ENCODE measurements at regions not wholly inside any gene's neighbourhood (a gene's known extent, or its start where the extent isn't known, plus 50 kb on each side); places are given as distances from the start of the nearest gene placed in this dataset.
A peak's percentile ranks its signal among the peaks of the same experiment; 100 is the strongest.

- H3K9me3 Mint-ChIP-seq: peaks cover 6% of the 10 kb centered on the region
- H3K27ac Mint-ChIP-seq: no peak overlapping the region
- no peak for DNase-seq (ENCODE audit: low spot score in 2 of 2, unreplicated experiment in 2 of 2)
- peaks cover 12% of the 10 kb centered on the region for H3K27me3 Mint-ChIP-seq (ENCODE audit: low read depth)
- no peak for TF ChIP-seq CTCF (IDR thresholded peaks at IDR 0.05; ENCODE audit: unreplicated experiment)
- H3K4me3 Mint-ChIP-seq: no peak overlapping the region
- peaks cover 6% of the 10 kb centered on the region for H3K4me1 Mint-ChIP-seq
- no peaks in the 10 kb centered on the region for H3K36me3 Mint-ChIP-seq
Measured at GRCh38 chr7:106178593-106179134, 66.6 kb upstream of the SYPL1 start.

GRCh38 chr7:106177738-106178592, 65.9 kb upstream of the SYPL1 start:
- Mint-ChIP-seq H3K9me3 (peaks cover 5% of the 10 kb centered on the region), H3K36me3 (no peaks in the 10 kb centered on the region), H3K27ac (no peak overlapping the region), H3K4me3 (no peak overlapping the region), H3K27me3 (ENCODE audit: low read depth) (peaks cover 12% of the 10 kb centered on the region), H3K4me1 (peaks cover 6% of the 10 kb centered on the region)
- no peak for DNase-seq (ENCODE audit: low spot score in 2 of 2, unreplicated experiment in 2 of 2)
- TF ChIP-seq CTCF (IDR thresholded peaks at IDR 0.05; ENCODE audit: unreplicated experiment): no peak

GRCh38 chr7:106177300-106177690, 65.2 kb upstream of the SYPL1 start:
- no peak overlapping the region for H3K27ac Mint-ChIP-seq
- no peak for TF ChIP-seq CTCF (IDR thresholded peaks at IDR 0.05; ENCODE audit: unreplicated experiment)
- no peaks in the 10 kb centered on the region for H3K36me3 Mint-ChIP-seq
- peaks cover 6% of the 10 kb centered on the region for H3K4me1 Mint-ChIP-seq
- no peaks in the 10 kb centered on the region for H3K9me3 Mint-ChIP-seq
- H3K27me3 Mint-ChIP-seq (ENCODE audit: low read depth): peaks cover 12% of the 10 kb centered on the region
- H3K4me3 Mint-ChIP-seq: no peak overlapping the region
- no peak for DNase-seq (ENCODE audit: low spot score in 2 of 2, unreplicated experiment in 2 of 2)

GRCh38 chr7:106176414-106177299, 64.5 kb upstream of the SYPL1 start:
- H3K4me3 Mint-ChIP-seq: no peak overlapping the region
- H3K9me3 Mint-ChIP-seq: no peaks in the 10 kb centered on the region
- H3K36me3 Mint-ChIP-seq: no peaks in the 10 kb centered on the region
- peaks cover 6% of the 10 kb centered on the region for H3K4me1 Mint-ChIP-seq
- no peak overlapping the region for H3K27ac Mint-ChIP-seq
- TF ChIP-seq CTCF (IDR thresholded peaks at IDR 0.05; ENCODE audit: unreplicated experiment): peak; percentile 77
- peak; percentile 49 to 88 for DNase-seq (ENCODE audit: low spot score in 2 of 2, unreplicated experiment in 2 of 2)
- peaks cover 12% of the 10 kb centered on the region for H3K27me3 Mint-ChIP-seq (ENCODE audit: low read depth)

GRCh38 chr7:106175507-106175906, 63.4 kb upstream of the SYPL1 start:
- Mint-ChIP-seq H3K9me3 (no peaks in the 10 kb centered on the region), H3K4me3 (no peak overlapping the region), H3K4me1 (peaks cover 6% of the 10 kb centered on the region), H3K36me3 (no peaks in the 10 kb centered on the region), H3K27ac (no peak overlapping the region), H3K27me3 (ENCODE audit: low read depth) (peaks cover 12% of the 10 kb centered on the region)
- DNase-seq (ENCODE audit: low spot score in 2 of 2, unreplicated experiment in 2 of 2): no peak
- no peak for TF ChIP-seq CTCF (IDR thresholded peaks at IDR 0.05; ENCODE audit: unreplicated experiment)
